ENCODE measurements at regions not wholly inside any gene's neighbourhood (a gene's known extent, or its start where the extent isn't known, plus 50 kb on each side); places are given as distances from the start of the nearest gene placed in this dataset.

DNA sequence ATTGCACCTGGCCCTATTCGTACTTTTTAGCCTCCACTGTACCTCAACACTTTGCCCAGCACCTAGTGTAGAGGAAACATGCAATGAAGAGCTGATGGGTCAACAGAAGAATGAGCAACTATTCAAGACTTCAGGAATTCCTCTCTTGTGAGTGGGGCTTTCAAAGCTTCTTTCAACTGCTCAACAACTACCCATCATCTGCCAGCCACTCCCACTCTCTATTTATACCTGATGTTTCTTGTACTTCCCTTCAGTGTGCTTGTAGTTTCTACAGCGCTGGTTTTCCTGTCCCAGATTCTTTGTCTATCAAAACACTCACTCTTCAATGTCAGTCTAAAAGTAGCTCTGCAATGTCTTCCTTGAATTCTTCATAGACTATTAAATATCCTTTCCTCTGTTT lies 168.3 kb upstream of the LPP start:
- intact Hi-C loops (cut with micrococcal nuclease) = no loop called here
- no peak for TF ChIP-seq CTCF (IDR thresholded peaks at IDR 0.05)
- peaks cover 33% of the 10 kb centered on the region for H3K4me1 Mint-ChIP-seq (ENCODE audit: low read depth)
- POLR2A ChIA-PET = interaction anchor here (0.8 to 1.8 kb wide), 2 partner anchors 9 to 10 kb away, joined by 3 to 6 read pairs; no protein-coding TSS in a partner anchor
- no peaks in the 10 kb centered on the region for H3K27me3 Mint-ChIP-seq
- H3K9me3 Mint-ChIP-seq = peaks cover 3% of the 10 kb centered on the region
- DNase-seq = no peak
- no peaks in the 10 kb centered on the region for H3K36me3 Mint-ChIP-seq (ENCODE audit: low read depth)
- H3K27ac Mint-ChIP-seq = peak overlapping the region; percentile 38
- no peak for ATAC-seq
- CTCF ChIA-PET = interaction anchor here (1.0 to 2.3 kb wide), 4 partner anchors 10 to 245 kb away, joined by 3 to 6 read pairs (median 4); no protein-coding TSS in a partner anchor
- no peak overlapping the region for H3K4me3 Mint-ChIP-seq

GRCh38 chr3:187986514-187986934 lies 167.4 kb upstream of the LPP start:
- H3K27ac Mint-ChIP-seq = peak overlapping the region; percentile 9
- intact Hi-C loops (cut with micrococcal nuclease) = no loop called here
- DNase-seq (peak; percentile 64), ATAC-seq (peak; percentile 87)
- CTCF ChIA-PET = interaction anchor here (1.0 to 2.3 kb wide), 3 partner anchors 10 to 246 kb away, joined by 3 to 6 read pairs (median 3); no protein-coding TSS in a partner anchor
- no peak overlapping the region for H3K4me3 Mint-ChIP-seq
- peaks cover 38% of the 10 kb centered on the region for H3K4me1 Mint-ChIP-seq (ENCODE audit: low read depth)
- no peaks in the 10 kb centered on the region for H3K36me3 Mint-ChIP-seq (ENCODE audit: low read depth)
- peaks cover 3% of the 10 kb centered on the region for H3K9me3 Mint-ChIP-seq
- no peaks in the 10 kb centered on the region for H3K27me3 Mint-ChIP-seq
- POLR2A ChIA-PET = interaction anchor here (0.8 to 1.8 kb wide), 3 partner anchors 9 to 240 kb away, joined by 3 to 6 read pairs (median 4); no protein-coding TSS in a partner anchor
- no peak for TF ChIP-seq CTCF (IDR thresholded peaks at IDR 0.05)

DNA sequence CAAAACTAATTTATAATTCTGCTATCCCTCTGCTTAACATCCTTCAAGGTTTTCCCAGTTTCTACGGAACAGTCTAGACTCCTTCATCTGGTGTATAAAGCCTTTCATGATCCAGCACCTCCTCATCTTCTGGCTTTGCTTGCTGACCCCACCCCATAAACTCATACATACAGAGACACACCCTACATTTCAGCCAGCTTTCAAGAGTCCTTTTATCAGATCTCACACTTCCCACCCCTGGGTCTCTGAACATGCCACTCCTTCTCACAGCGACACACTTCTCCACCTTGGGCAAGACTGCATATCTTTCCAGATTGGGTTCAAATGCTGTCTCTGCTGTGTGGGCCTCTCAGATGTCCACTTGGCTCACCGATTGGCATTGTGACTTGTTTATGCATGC lies 166.8 kb upstream of the LPP start:
- H3K27ac Mint-ChIP-seq = no peak overlapping the region
- peaks cover 38% of the 10 kb centered on the region for H3K4me1 Mint-ChIP-seq (ENCODE audit: low read depth)
- intact Hi-C loops (cut with micrococcal nuclease) = no loop called here
- POLR2A ChIA-PET = interaction anchor here (1.4 kb wide), 1 partner anchor 11 kb away, joined by 3 read pairs; no protein-coding TSS in a partner anchor
- H3K9me3 Mint-ChIP-seq = peaks cover 3% of the 10 kb centered on the region
- CTCF ChIA-PET = interaction anchor here (2.3 kb wide), 1 partner anchor 9 kb away, joined by 6 read pairs; no protein-coding TSS in a partner anchor
- no peaks in the 10 kb centered on the region for H3K36me3 Mint-ChIP-seq (ENCODE audit: low read depth)
- ATAC-seq = no peak
- no peak for DNase-seq
- H3K4me3 Mint-ChIP-seq = no peak overlapping the region
- H3K27me3 Mint-ChIP-seq = no peaks in the 10 kb centered on the region
- no peak for TF ChIP-seq CTCF (IDR thresholded peaks at IDR 0.05)

GRCh38 chr3:187987924-187988323 lies 166.0 kb upstream of the LPP start:
- Mint-ChIP-seq H3K27ac (peak overlapping the region; percentile 40), H3K27me3 (no peaks in the 10 kb centered on the region), H3K36me3 (ENCODE audit: low read depth) (no peaks in the 10 kb centered on the region), H3K4me3 (no peak overlapping the region), H3K4me1 (ENCODE audit: low read depth) (peaks cover 43% of the 10 kb centered on the region), H3K9me3 (peaks cover 3% of the 10 kb centered on the region)
- peak; percentile 73 for DNase-seq
- peak; percentile 70 for ATAC-seq
- no peak for TF ChIP-seq CTCF (IDR thresholded peaks at IDR 0.05)
- ChIA-PET CTCF (interaction anchor here (1.7 to 2.3 kb wide), 2 partner anchors 8 to 247 kb away, joined by 6 read pairs; no protein-coding TSS in a partner anchor), POLR2A (interaction anchor here (0.5 to 1.4 kb wide), 5 partner anchors 8 to 266 kb away, joined by 3 read pairs; no protein-coding TSS in a partner anchor)
- intact Hi-C loops (cut with micrococcal nuclease) = no loop called here

DNA sequence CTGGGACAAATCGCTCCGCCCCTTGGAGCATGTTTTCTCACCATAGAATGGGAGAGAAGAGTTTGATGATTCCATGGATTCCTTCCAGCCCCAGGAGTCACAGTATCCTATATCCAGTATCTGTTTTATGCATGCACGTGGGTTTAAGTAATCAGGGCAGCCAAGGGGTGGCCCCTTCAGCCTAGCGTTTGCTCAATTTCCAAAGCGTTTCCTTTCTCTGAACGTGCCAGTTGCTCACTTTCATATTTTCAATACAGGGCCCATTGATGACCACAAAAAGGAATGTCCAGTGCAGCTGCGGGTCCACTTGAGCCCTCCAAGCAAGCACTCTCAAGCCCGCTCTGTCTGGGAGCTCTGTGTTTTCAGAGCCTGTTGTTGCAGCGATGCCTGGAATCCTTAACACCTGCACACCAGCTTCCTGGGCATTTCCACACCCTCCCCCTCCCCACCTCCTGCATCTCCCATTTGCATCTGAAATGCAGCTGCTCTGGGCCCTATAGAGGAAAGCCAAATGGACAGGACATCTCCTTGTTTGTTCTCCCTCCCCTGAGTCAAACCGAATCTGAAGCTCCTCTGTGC lies 164.3 kb upstream of the LPP start:
- H3K27ac Mint-ChIP-seq = no peak overlapping the region
- DNase-seq = no peak
- peaks cover 3% of the 10 kb centered on the region for H3K9me3 Mint-ChIP-seq
- intact Hi-C loops (cut with micrococcal nuclease) = no loop called here
- ChIA-PET CTCF (interaction anchor here (1.2 to 1.7 kb wide), 3 partner anchors 13 to 249 kb away, joined by 3 to 6 read pairs (median 4); no protein-coding TSS in a partner anchor), POLR2A (interaction anchor here (0.6 to 1.1 kb wide), 2 partner anchors 50 to 59 kb away, joined by 3 to 4 read pairs; no protein-coding TSS in a partner anchor)
- no peaks in the 10 kb centered on the region for H3K36me3 Mint-ChIP-seq (ENCODE audit: low read depth)
- no peaks in the 10 kb centered on the region for H3K27me3 Mint-ChIP-seq
- ATAC-seq = no peak
- H3K4me1 Mint-ChIP-seq (ENCODE audit: low read depth) = peaks cover 58% of the 10 kb centered on the region
- no peak for TF ChIP-seq CTCF (IDR thresholded peaks at IDR 0.05)
- H3K4me3 Mint-ChIP-seq = no peak overlapping the region

Data from activated CD8-positive, alpha-beta T cell treated with anti-CD3 and anti-CD28 coated beads for 36 hours (primary cell).